GM19043 (cell line): ENCODE measurements at regions not wholly inside any gene's neighbourhood (a gene's known extent, or its start where the extent isn't known, plus 50 kb on each side); places are given as distances from the start of the nearest gene placed in this dataset.

Experiments
- ATAC-seq: cut with Tn5 transposase; IDR thresholded peaks from one replicate; pipeline ENCODE4 v1.9.1; 2021; ENCODE audit warnings: low read depth; ENCODE audit not compliant: unreplicated experiment

- no peak for ATAC-seq
Measured at GRCh38 chr13:82749551-82749950, 1132.7 kb downstream of the SLITRK1 start.

GRCh38 chr13:82747958-82748357, 1134.3 kb downstream of the SLITRK1 start:
- ATAC-seq, result no peak

GRCh38 chr13:82747291-82747690, 1135.0 kb downstream of the SLITRK1 start:
- ATAC-seq, result no peak

- ATAC-seq, result no peak
Measured at GRCh38 chr13:82740442-82740841, 1141.8 kb downstream of the SLITRK1 start.

- no peak for ATAC-seq
Measured at GRCh38 chr13:82739881-82740280, 1142.4 kb downstream of the SLITRK1 start.

GRCh38 chr13:82729401-82729800, 1152.9 kb downstream of the SLITRK1 start:
- no peak for ATAC-seq

GRCh38 chr13:82720986-82721385, 1161.3 kb downstream of the SLITRK1 start:
- no peak for ATAC-seq

GRCh38 chr13:82719987-82720386, 1162.3 kb downstream of the SLITRK1 start:
- ATAC-seq, result no peak

GRCh38 chr13:82717249-82717648, 1165.0 kb downstream of the SLITRK1 start:
- ATAC-seq, result no peak

- no peak for ATAC-seq
Measured at GRCh38 chr13:82713687-82714405, 1168.4 kb downstream of the SLITRK1 start.

GRCh38 chr13:82702513-82702912, 1179.8 kb downstream of the SLITRK1 start:
- no peak for ATAC-seq

GRCh38 chr13:82701020-82701419, 1181.3 kb downstream of the SLITRK1 start:
- ATAC-seq, result no peak

GRCh38 chr13:82698941-82699340, 1183.3 kb downstream of the SLITRK1 start:
- no peak for ATAC-seq

- no peak for ATAC-seq
Measured at GRCh38 chr13:82698383-82698782, 1183.9 kb downstream of the SLITRK1 start.

- ATAC-seq, result no peak
Measured at GRCh38 chr13:82693607-82694006, 1188.7 kb downstream of the SLITRK1 start.

GRCh38 chr13:82688400-82688994, 1193.8 kb downstream of the SLITRK1 start:
- peak; percentile 61 for ATAC-seq

- no peak for ATAC-seq
Measured at GRCh38 chr13:82687884-82688283, 1194.4 kb downstream of the SLITRK1 start.

- no peak for ATAC-seq
Measured at GRCh38 chr13:82681535-82681934, 1200.7 kb downstream of the SLITRK1 start.

- ATAC-seq, result no peak
Measured at GRCh38 chr13:82678052-82678451, 1204.2 kb downstream of the SLITRK1 start.

- no peak for ATAC-seq
Measured at GRCh38 chr13:82675024-82675423, 1207.2 kb downstream of the SLITRK1 start.

GRCh38 chr13:82674546-82674945, 1207.7 kb downstream of the SLITRK1 start:
- ATAC-seq, result no peak

GRCh38 chr13:82672248-82672647, 1210.0 kb downstream of the SLITRK1 start:
- no peak for ATAC-seq
